PFSK-1 (cell line): ENCODE measurements at regions not wholly inside any gene's neighbourhood (a gene's known extent, or its start where the extent isn't known, plus 50 kb on each side); places are given as distances from the start of the nearest gene placed in this dataset.

Source experiments
- FOXP2 ChIP-seq: optimal IDR thresholded peaks from 2 replicates; pipeline ENCODE3; 2011; ENCODE audit warnings: borderline replicate concordance, control low read depth, inconsistent platforms; ENCODE audit not compliant: insufficient read depth; ENCODE audit errors: extremely low read length, extremely low read depth
- POLR2AphosphoS5 ChIP-seq: IDR thresholded peaks from 2 replicates; pipeline ENCODE4 v1.6.1; 2012; ENCODE audit warnings: low read depth, mild to moderate bottlenecking, control low read depth, low read length, moderate library complexity
- SIN3A ChIP-seq: IDR thresholded peaks from 2 replicates; pipeline ENCODE4 v1.6.1; 2012; ENCODE audit warnings: mild to moderate bottlenecking, low read length, moderate library complexity, borderline replicate concordance; ENCODE audit not compliant: insufficient read depth
- TAF1 ChIP-seq: IDR thresholded peaks from 2 replicates; pipeline ENCODE4 v1.6.1; 2012; ENCODE audit warnings: low read length, control low read depth, borderline replicate concordance; ENCODE audit not compliant: insufficient read depth
- TF ChIP-seq, protein P1 (sequence below), 2 experiments: IDR thresholded peaks; 2 replicates each; pipeline versions ENCODE4 v1.6.1 to v1.8.0; 2011 to 2012; ENCODE audit warnings: low read depth in 2 of 2, low read length in 2 of 2, control low read depth in 1 of 2, inconsistent platforms in 1 of 2, mild to moderate bottlenecking in 1 of 2, moderate library complexity in 1 of 2; ENCODE audit not compliant: insufficient read depth in 1 of 2

DNA sequence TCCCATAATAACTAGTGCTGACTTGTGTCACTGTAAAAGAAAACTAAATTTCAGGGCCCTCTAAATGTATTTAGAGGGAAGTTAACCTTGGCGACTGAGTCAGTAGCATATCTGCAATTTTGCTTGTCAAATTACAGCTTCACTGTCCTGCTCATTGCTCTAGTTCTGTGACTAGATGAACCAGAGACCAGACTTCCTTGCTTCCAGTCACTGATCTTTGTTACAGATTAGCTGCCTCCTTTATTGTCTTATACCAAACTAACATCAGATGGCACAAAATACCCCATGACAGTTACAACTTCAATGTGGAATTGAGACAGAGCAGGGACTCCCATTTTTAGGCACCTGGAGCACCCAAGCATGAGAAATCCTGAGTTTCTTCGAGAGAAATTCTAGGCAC lies 79.9 kb upstream of the POM121L12 start:
- no peak for TF ChIP-seq POLR2AphosphoS5
- TF ChIP-seq FOXP2: no peak
- no peak for TF ChIP-seq SIN3A
- TF ChIP-seq TAF1: no peak

DNA sequence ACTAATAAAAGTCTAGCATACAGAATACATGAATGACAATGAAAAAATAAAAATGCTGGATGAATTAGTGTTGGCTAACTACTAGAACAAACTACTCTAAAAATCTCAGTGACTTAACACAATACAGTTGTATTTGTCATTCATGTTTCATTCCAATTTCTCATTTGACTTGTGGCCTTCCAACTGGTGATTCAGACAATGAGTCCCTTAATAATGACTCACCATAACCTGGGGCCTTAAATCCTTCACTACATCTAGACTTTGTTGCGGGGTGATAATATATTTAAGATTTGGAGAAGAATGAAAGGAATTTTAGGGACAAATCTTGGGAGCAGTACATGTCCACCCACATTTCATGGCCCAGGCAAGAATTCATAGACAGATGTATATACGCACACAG lies 90.5 kb upstream of the POM121L12 start:
- no peak for TF ChIP-seq SIN3A
- no peak for TF ChIP-seq FOXP2
- TF ChIP-seq TAF1: no peak
- TF ChIP-seq POLR2AphosphoS5: no peak
- TF ChIP-seq, protein P1, sequence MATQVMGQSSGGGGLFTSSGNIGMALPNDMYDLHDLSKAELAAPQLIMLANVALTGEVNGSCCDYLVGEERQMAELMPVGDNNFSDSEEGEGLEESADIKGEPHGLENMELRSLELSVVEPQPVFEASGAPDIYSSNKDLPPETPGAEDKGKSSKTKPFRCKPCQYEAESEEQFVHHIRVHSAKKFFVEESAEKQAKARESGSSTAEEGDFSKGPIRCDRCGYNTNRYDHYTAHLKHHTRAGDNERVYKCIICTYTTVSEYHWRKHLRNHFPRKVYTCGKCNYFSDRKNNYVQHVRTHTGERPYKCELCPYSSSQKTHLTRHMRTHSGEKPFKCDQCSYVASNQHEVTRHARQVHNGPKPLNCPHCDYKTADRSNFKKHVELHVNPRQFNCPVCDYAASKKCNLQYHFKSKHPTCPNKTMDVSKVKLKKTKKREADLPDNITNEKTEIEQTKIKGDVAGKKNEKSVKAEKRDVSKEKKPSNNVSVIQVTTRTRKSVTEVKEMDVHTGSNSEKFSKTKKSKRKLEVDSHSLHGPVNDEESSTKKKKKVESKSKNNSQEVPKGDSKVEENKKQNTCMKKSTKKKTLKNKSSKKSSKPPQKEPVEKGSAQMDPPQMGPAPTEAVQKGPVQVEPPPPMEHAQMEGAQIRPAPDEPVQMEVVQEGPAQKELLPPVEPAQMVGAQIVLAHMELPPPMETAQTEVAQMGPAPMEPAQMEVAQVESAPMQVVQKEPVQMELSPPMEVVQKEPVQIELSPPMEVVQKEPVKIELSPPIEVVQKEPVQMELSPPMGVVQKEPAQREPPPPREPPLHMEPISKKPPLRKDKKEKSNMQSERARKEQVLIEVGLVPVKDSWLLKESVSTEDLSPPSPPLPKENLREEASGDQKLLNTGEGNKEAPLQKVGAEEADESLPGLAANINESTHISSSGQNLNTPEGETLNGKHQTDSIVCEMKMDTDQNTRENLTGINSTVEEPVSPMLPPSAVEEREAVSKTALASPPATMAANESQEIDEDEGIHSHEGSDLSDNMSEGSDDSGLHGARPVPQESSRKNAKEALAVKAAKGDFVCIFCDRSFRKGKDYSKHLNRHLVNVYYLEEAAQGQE (IDR thresholded peaks at IDR 0.05; ENCODE audit: insufficient read depth in 1 of 2, low read depth in 2 of 2, low read length in 2 of 2): no peak

DNA sequence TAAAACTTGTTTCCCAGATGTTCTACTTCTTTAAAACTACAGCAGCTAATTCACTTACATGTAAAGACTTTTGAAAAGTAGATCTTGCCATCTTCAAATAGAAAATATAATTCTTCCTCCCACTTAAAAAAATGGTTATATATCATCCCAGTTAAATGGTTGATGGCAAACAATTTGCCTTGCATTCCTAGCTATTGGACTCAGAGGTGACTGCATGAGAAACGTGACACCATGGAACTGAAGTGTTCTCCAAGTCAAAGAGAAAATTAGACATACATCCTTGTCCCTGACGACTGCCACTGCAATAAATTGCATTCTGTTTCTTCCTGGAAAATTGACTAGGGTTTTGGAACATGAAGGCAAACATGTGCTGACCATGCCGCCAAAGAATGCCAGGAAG lies 95.0 kb upstream of the POM121L12 start:
- no peak for TF ChIP-seq SIN3A
- TF ChIP-seq TAF1: no peak
- TF ChIP-seq, protein P1 (IDR thresholded peaks at IDR 0.05; ENCODE audit: insufficient read depth in 1 of 2, low read depth in 2 of 2, low read length in 2 of 2): no peak
- no peak for TF ChIP-seq FOXP2
- no peak for TF ChIP-seq POLR2AphosphoS5

DNA sequence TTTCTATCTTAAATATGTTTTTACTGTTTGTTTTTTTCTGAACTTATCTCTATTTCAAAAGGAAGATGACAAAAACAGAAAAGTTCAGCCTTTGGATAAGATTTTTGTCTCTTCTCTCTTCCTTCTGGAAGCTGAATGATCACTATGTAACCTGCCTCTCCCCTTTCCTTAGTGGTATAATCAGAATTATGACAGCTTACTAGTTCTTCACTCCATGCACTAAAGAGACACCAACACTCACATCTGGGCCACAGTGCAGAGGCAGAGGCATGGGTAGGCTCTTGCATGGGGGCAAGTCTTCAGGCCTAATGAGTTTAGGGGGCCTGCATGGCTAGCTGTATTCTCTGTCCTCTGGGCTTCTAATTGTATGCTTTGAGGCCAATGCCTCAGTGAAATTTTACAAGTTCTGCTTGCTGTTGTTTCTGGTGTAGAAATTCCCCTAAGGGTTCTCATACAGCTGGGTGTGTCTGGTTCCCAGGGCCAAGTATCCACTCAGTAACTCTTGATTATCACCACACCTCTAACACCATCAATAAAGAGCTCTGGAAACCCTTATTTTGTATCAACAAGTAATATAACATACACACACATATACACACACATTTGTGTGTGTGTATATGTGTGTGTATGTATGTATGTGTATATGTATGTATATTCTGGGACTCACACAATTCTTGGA lies 96.8 kb upstream of the POM121L12 start:
- TF ChIP-seq, protein P1 (IDR thresholded peaks at IDR 0.05; ENCODE audit: insufficient read depth in 1 of 2, low read depth in 2 of 2, low read length in 2 of 2): no peak
- no peak for TF ChIP-seq SIN3A
- no peak for TF ChIP-seq POLR2AphosphoS5
- no peak for TF ChIP-seq TAF1
- no peak for TF ChIP-seq FOXP2

DNA sequence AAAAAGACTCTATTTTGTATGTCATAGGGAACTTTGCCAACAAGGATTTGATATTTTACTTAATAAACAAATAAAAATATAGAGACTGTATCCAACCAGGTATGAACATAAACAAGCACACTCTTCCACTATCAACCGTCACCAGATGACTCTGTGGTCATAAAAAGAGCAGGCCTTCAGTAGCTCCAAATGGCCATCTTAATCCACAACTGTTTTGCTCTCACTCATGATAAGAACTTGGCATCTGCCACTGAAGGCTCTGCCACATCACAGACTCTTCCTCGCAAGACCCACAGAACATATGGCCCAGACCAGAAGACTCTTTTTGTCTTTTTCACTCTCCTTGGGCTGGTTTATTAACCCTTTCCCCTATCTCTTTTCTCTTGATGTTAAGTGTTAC lies 98.7 kb upstream of the POM121L12 start:
- TF ChIP-seq SIN3A: no peak
- TF ChIP-seq, protein P1 (IDR thresholded peaks at IDR 0.05; ENCODE audit: insufficient read depth in 1 of 2, low read depth in 2 of 2, low read length in 2 of 2): no peak
- TF ChIP-seq FOXP2: no peak
- no peak for TF ChIP-seq TAF1
- TF ChIP-seq POLR2AphosphoS5: no peak
